ENCODE measurements at regions not wholly inside any gene's neighbourhood (a gene's known extent, or its start where the extent isn't known, plus 50 kb on each side); places are given as distances from the start of the nearest gene placed in this dataset.

GRCh38 chr13:103815619-103816018 lies 749.4 kb upstream of the SLC10A2 start:
- TF ChIP-seq POLR2A (IDR thresholded peaks at IDR 0.05) (no peak), CTCF (IDR thresholded peaks at IDR 0.05) (no peak)
